RWPE1 (cell line): ENCODE measurements at regions not wholly inside any gene's neighbourhood (a gene's known extent, or its start where the extent isn't known, plus 50 kb on each side); places are given as distances from the start of the nearest gene placed in this dataset.

Experiments used
- CTCF ChIA-PET: fragments of 350-600 bp; sonication (Branson Sonifier 250); formaldehyde crosslinking; extraction: SDS; loops from one replicate; lab custom pipeline; 2021; lab: Yijun Ruan, JAX
- POLR2A ChIA-PET: fragments of 400-600 bp; formaldehyde crosslinking; extraction: SDS; loops from one replicate; lab custom pipeline; 2020; ENCODE audit warnings: antibody characterized with exemption; ENCODE audit not compliant: low non-redundant PET; lab: Yijun Ruan, JAX
- DNase-seq: peaks from one replicate; pipeline ENCODE4 v3.0.0; 2012; ENCODE audit warnings: low spot score
- H3K27ac ChIP-seq: fragments of 450-650 bp; 2 replicates; pipeline ENCODE4 v1.5.1; 2017
- TF ChIP-seq, protein P1 (sequence below): fragments of 450-650 bp; conservative IDR thresholded peaks from 2 replicates; pipeline ENCODE4 v1.5.1; 2017; ENCODE audit warnings: low read depth, mild to moderate bottlenecking

DNA sequence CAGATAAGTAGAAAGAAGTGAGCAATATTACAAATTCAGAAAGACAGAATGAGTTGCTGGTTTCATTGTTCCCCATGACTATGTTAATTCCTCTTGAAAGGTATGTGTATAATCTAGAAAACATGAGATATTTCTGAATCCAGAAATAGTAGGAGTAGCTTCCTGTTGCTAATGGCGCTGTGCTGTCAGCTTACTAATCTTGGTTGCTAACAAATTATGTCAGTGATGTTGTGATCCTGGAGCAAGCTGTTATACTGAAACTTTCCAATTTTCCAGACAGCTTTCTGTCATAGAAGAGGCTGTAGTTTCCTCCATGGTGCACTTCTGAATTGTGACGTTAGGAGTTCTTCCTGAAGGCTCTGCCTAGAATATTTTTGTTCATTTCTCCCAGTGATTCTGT is 372.3 kb downstream of the USP25 start:
- TF ChIP-seq, protein P1, sequence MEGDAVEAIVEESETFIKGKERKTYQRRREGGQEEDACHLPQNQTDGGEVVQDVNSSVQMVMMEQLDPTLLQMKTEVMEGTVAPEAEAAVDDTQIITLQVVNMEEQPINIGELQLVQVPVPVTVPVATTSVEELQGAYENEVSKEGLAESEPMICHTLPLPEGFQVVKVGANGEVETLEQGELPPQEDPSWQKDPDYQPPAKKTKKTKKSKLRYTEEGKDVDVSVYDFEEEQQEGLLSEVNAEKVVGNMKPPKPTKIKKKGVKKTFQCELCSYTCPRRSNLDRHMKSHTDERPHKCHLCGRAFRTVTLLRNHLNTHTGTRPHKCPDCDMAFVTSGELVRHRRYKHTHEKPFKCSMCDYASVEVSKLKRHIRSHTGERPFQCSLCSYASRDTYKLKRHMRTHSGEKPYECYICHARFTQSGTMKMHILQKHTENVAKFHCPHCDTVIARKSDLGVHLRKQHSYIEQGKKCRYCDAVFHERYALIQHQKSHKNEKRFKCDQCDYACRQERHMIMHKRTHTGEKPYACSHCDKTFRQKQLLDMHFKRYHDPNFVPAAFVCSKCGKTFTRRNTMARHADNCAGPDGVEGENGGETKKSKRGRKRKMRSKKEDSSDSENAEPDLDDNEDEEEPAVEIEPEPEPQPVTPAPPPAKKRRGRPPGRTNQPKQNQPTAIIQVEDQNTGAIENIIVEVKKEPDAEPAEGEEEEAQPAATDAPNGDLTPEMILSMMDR: no peak
- ChIA-PET CTCF (no interaction called here), POLR2A (no interaction called here)
- no peak for DNase-seq
- no peak overlapping the region for H3K27ac ChIP-seq

DNA sequence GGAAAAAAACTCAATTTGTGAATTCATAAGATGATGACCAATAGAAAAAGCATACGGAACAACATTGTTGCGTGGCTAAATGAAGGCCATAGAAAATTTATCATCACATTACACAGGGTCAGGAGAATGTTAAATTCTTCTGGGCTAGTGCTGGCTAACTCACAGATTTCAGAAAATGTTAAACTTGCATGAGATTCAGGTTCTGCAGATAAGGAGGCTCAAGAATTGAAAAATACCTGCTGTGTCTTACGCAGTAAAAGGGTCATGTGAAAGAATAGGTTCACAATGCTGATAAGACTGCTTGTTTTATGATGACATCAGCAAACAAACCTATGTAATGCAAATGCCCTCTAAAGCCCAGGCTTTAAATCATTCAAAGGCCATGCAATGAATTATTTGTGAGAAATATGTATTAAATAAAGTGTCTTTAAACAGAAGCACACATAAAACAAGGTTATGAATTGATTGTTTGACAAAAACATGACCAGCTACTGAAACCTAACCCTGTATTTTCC is 378.8 kb downstream of the USP25 start:
- DNase-seq: no peak
- TF ChIP-seq, protein P1: no peak
- POLR2A ChIA-PET: no interaction called here
- CTCF ChIA-PET: no interaction called here
- no peak overlapping the region for H3K27ac ChIP-seq

DNA sequence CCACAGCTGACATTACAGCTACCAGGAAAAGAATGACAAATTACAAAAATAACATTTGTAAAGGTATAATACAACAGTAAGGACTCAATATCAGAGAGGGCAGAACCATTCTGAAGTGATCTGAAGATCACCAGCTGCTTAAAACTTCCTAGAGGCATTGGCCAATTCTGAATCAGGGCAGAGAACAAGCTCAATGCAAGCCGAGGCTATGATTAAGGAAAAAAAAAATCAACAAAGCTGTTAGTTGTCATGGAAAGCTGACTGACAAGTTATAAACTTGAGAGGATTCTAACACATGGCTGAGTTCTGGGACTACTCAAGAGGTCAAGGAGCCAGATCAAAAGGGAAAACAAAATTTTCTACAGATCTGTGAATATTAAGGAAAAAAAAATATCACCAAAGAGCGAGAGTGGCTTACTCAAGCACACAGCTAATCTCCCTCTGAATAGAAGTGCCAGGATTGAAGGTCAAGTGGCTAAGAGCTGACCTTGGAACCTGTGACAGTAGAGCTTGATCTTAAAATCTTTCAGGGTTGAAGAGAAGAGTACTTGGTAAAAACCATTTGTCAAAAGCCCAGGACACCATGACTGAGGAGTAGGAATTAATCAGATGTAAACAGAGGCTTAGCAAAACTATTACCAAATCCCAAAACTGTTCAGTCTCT is 383.4 kb downstream of the USP25 start:
- no peak overlapping the region for H3K27ac ChIP-seq
- no peak for DNase-seq
- ChIA-PET POLR2A (no interaction called here), CTCF (interaction anchor here (1.0 kb wide), 1 partner anchor 227 kb away, joined by 4 read pairs; no protein-coding TSS in a partner anchor)
- TF ChIP-seq, protein P1: no peak

DNA sequence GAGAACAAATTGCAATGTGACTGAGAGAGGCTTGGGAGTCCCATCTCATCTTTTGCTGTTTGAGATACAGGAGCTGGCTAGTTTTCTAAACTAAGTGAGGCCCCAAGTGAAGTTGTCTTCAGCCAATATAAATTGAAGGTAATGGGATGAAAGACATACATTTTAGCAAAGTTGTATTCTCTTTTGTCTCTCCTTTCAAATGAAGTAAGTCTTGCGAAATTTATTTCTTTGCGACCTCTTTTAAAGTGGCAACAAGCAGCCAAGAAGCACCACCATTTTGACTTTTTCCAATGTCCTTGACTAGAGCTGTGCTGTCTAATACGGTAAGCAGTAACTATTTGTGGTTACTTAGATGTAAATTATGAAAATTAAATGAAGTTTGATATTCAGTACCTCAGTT is 385.7 kb downstream of the USP25 start:
- ChIA-PET CTCF (no interaction called here), POLR2A (no interaction called here)
- no peak overlapping the region for H3K27ac ChIP-seq
- DNase-seq: no peak
- TF ChIP-seq, protein P1: no peak

DNA sequence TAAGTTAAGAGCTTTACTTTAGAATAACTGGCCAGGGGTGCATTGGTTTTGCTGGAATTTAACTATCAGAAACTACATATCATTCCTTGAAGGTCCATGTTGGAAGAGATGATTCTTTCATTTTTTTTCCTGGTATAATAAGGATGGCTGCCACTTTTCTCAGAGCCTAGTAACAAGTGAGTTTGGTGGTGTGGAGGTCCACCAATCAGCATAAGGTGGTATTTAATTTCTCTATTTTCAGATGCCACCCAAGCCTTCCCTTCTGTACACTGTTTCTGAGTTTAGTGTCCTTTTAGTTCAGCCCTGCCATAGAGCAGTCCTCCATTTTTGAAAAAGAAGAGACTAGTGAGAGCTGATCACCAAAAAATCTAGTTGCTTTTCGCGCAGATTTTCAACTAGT is 386.3 kb downstream of the USP25 start:
- H3K27ac ChIP-seq: no peak overlapping the region
- CTCF ChIA-PET: no interaction called here
- POLR2A ChIA-PET: no interaction called here
- TF ChIP-seq, protein P1: no peak
- DNase-seq: no peak

DNA sequence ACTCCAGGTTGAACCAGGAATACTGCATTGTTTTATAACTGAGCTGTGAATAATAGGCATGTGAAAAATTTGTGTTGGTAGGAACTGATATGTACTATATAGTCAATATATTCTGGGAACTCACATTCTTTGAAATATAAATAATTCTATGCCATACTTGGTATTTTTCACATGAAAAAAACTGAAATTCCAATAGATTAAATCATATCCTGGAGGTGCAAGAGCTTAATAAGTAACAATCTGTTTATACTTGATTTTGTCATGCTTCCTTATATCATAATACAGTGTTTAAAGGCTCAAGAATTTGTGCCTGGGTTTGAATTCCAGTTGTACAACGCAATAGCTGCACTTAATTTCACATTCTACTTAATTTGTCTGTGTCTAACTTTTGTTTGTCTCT is 387.0 kb downstream of the USP25 start:
- ChIA-PET CTCF (no interaction called here), POLR2A (no interaction called here)
- H3K27ac ChIP-seq: no peak overlapping the region
- DNase-seq: no peak
- TF ChIP-seq, protein P1: no peak
